ENCODE measurements at regions not wholly inside any gene's neighbourhood (a gene's known extent, or its start where the extent isn't known, plus 50 kb on each side); places are given as distances from the start of the nearest gene placed in this dataset.

GRCh38 chr4:4735870-4736269 lies 123.6 kb upstream of the MSX1 start:
- BruUV-seq (replicated peaks), result no TSS peak
- Histone ChIP-seq H3K4me2 (ENCODE audit: low read length) (no peak overlapping the region), H3K4me1 (ENCODE audit: control insufficient read depth in 1 of 2, insufficient read depth in 2 of 2, low read length in 2 of 2) (peaks cover 0 to 3% of the 10 kb centered on the region in 2 experiments; a peak in 1 of 4 replicates), H3K27ac (ENCODE audit: low read depth, low read length) (no peak overlapping the region), H3K36me3 (ENCODE audit: control insufficient read depth in 1 of 2, insufficient read depth in 2 of 2, low read length in 2 of 2) (no peaks in the 10 kb centered on the region), H3K9ac (ENCODE audit: low read length) (no peak overlapping the region), H2AFZ (ENCODE audit: low read depth, low read length, poor library complexity, severe bottlenecking) (no peak overlapping the region), H4K20me1 (ENCODE audit: insufficient read depth) (no peaks in the 10 kb centered on the region), H3K9me2 (ENCODE audit: insufficient read depth) (no peaks in the 10 kb centered on the region), H3K27me3 (ENCODE audit: insufficient read depth, low read length) (no peaks in the 10 kb centered on the region), H3K4me3 (replicated peaks in 1 of 2; ENCODE audit: low read depth in 1 of 2, low read length in 2 of 2) (no peak overlapping the region), H3K79me2 (ENCODE audit: insufficient read depth, low read length) (no peaks in the 10 kb centered on the region), H3K9me3 (ENCODE audit: control insufficient read depth in 1 of 2, insufficient read depth in 1 of 2, low read depth in 1 of 2, low read length in 2 of 2) (no peaks in the 10 kb centered on the region)
- RAD21 ChIA-PET (ENCODE audit: low non-redundant PET in 1 of 2, low total read pairs in 2 of 2, uncharacterized antibody in 2 of 2, unreplicated experiment in 2 of 2), result no interaction called here
- CTCF ChIA-PET, result no interaction called here
- ATAC-seq, result no peak
- DNase-seq (ENCODE audit: low read depth, low spot score), result no peak
- TF ChIP-seq YY1 (IDR thresholded peaks at IDR 0.05; ENCODE audit: extremely low read depth, insufficient replicate concordance, low read depth, low read length), result no peak
- no peak for TF ChIP-seq JUND (IDR thresholded peaks at IDR 0.05)
- no peak for TF ChIP-seq SRF (IDR thresholded peaks at IDR 0.05; ENCODE audit: low read depth)
- no peak for TF ChIP-seq REST (IDR thresholded peaks at IDR 0.05; ENCODE audit: low read depth)
- no peak for TF ChIP-seq ZBTB33 (IDR thresholded peaks at IDR 0.05; ENCODE audit: extremely low read depth, insufficient replicate concordance, low read length)
- no peak for TF ChIP-seq EGR1 (IDR thresholded peaks at IDR 0.05; ENCODE audit: low read depth)
- no peak for TF ChIP-seq ZFX (IDR thresholded peaks at IDR 0.05)
- no peak for TF ChIP-seq FOSL1 (IDR thresholded peaks at IDR 0.05; ENCODE audit: low read depth)
- TF ChIP-seq MAX (IDR thresholded peaks at IDR 0.05), result no peak
- TF ChIP-seq EZH2 (IDR thresholded peaks at IDR 0.05), result no peak
- intact Hi-C loops (cut with micrococcal nuclease), result no loop called here
- POLR2A ChIA-PET, result no interaction called here
